Esophagus muscularis mucosa (tissue), 4 donors: ENCODE measurements at regions not wholly inside any gene's neighbourhood (a gene's known extent, or its start where the extent isn't known, plus 50 kb on each side); places are given as distances from the start of the nearest gene placed in this dataset.

Source experiments
- DNase-seq: peaks from one replicate; pipeline ENCODE4 v3.0.0-alpha.2; 2017; ENCODE audit errors: extremely low spot score
- H3K27ac ChIP-seq, 4 donors: fragments of 200-600 bp; sonication (generic); replicated peaks in 1 of 4; 1 replicate in 3 of 4; 2 replicates in 1 of 4; pipeline ENCODE4 v1.5.1; 2016 to 2019; ENCODE audit warnings: mild to moderate bottlenecking in 1 of 4
- H3K27me3 ChIP-seq, 4 donors: fragments of 200-600 bp; sonication (generic); one replicate each; pipeline versions ENCODE4 v1.5.1 to v1.6.0; 2016 to 2019
- H3K36me3 ChIP-seq, 4 donors: fragments of 200-600 bp; sonication (generic); one replicate each; pipeline ENCODE4 v1.5.1; 2016 to 2019
- H3K4me1 ChIP-seq, 4 donors: fragments of 200-600 bp; sonication (generic); one replicate each; pipeline ENCODE4 v1.5.1; 2016 to 2019
- H3K4me3 ChIP-seq, 4 donors: fragments of 200-600 bp; sonication (generic); 1 replicate in 2 of 4; 2 replicates in 2 of 4; pipeline ENCODE4 v1.5.1; 2016 to 2019; ENCODE audit warnings: mild to moderate bottlenecking in 4 of 4, moderate library complexity in 1 of 4
- H3K9me3 ChIP-seq, 4 donors: fragments of 200-600 bp; sonication (generic); 1 replicate in 3 of 4; 2 replicates in 1 of 4; pipeline ENCODE4 v1.5.1; 2016 to 2019
- CTCF ChIP-seq, 3 experiments: fragments of 200-600 bp in 2 of 3; fragments of 450-650 bp in 1 of 3; sonication (generic) in 2 of 3; IDR thresholded peaks; one replicate each; pipeline ENCODE4 v1.5.1; 2017 to 2019; ENCODE audit warnings: antibody characterized with exemption in 3 of 3, mild to moderate bottlenecking in 2 of 3, moderate library complexity in 1 of 3
- EP300 ChIP-seq: sonication (generic); formaldehyde crosslinking; IDR thresholded peaks from one replicate; pipeline ENCODE4 v1.6.1; 2017; ENCODE audit warnings: antibody characterized with exemption
- POLR2A ChIP-seq: fragments of 450-650 bp; IDR thresholded peaks from one replicate; pipeline ENCODE4 v1.6.1; 2017; ENCODE audit warnings: antibody characterized with exemption, moderate library complexity, mild to moderate bottlenecking, low read depth
- POLR2AphosphoS5 ChIP-seq, 2 donors: sonication (generic); formaldehyde crosslinking; IDR thresholded peaks; one replicate each; pipeline ENCODE4 v1.6.1; 2017; ENCODE audit warnings: antibody characterized with exemption in 2 of 2
- WGBS: methylation state at CpG from one replicate; pipeline ENCODE4 v1.1.5; 2018; 5-methylcytosine and 5-hydroxymethylcytosine counted together
- intact Hi-C: fragments of 100-400 bp; cut with DNase I; formaldehyde crosslinking; loops from one replicate; pipeline ENCODE4 v1.15.1; 2023

GRCh38 chr4:63458010-63458409, 951.2 kb downstream of the TECRL start:
- H3K4me1 ChIP-seq: no peaks in the 10 kb centered on the region
- no peak overlapping the region for H3K27ac ChIP-seq
- WGBS: 52% methylated on average over 1 of the region's 1 CpG
- no peak for DNase-seq
- intact Hi-C loops: no loop called here
- H3K36me3 ChIP-seq: no peaks in the 10 kb centered on the region
- H3K9me3 ChIP-seq: no peaks in the 10 kb centered on the region
- H3K27me3 ChIP-seq: no peaks in the 10 kb centered on the region
- TF ChIP-seq CTCF (IDR thresholded peaks at IDR 0.05) (no peak), POLR2A (no peak), EP300 (no peak), POLR2AphosphoS5 (IDR thresholded peaks at IDR 0.05) (no peak)
- no peak overlapping the region for H3K4me3 ChIP-seq

GRCh38 chr4:63440236-63440635, 969.0 kb downstream of the TECRL start:
- Histone ChIP-seq H3K4me1 (no peaks in the 10 kb centered on the region), H3K27me3 (no peaks in the 10 kb centered on the region), H3K4me3 (no peak overlapping the region), H3K36me3 (no peaks in the 10 kb centered on the region), H3K27ac (no peak overlapping the region), H3K9me3 (no peaks in the 10 kb centered on the region)
- intact Hi-C loops: no loop called here
- no peak for TF ChIP-seq POLR2A
- no peak for TF ChIP-seq CTCF (IDR thresholded peaks at IDR 0.05)
- no peak for TF ChIP-seq POLR2AphosphoS5 (IDR thresholded peaks at IDR 0.05)
- no peak for TF ChIP-seq EP300
- DNase-seq: no peak

- Histone ChIP-seq H3K4me1 (no peaks in the 10 kb centered on the region), H3K36me3 (no peaks in the 10 kb centered on the region), H3K27me3 (no peaks in the 10 kb centered on the region), H3K4me3 (no peak overlapping the region), H3K9me3 (no peaks in the 10 kb centered on the region), H3K27ac (no peak overlapping the region)
- 73% methylated on average over 1 of the region's 1 CpG for WGBS
- DNase-seq: no peak
- no peak for TF ChIP-seq EP300
- TF ChIP-seq POLR2AphosphoS5 (IDR thresholded peaks at IDR 0.05): no peak
- TF ChIP-seq CTCF (IDR thresholded peaks at IDR 0.05): no peak
- no peak for TF ChIP-seq POLR2A
- intact Hi-C loops: no loop called here
Measured at GRCh38 chr4:63430105-63430504, 979.1 kb downstream of the TECRL start.

GRCh38 chr4:63396269-63396668, 1013.0 kb downstream of the TECRL start:
- Histone ChIP-seq H3K27me3 (no peaks in the 10 kb centered on the region), H3K4me3 (no peak overlapping the region), H3K27ac (no peak overlapping the region), H3K4me1 (no peaks in the 10 kb centered on the region), H3K9me3 (peaks cover 0 to 11% (median 0%) of the 10 kb centered on the region in 4 donors), H3K36me3 (no peaks in the 10 kb centered on the region)
- no peak for DNase-seq
- TF ChIP-seq EP300: no peak
- TF ChIP-seq POLR2AphosphoS5 (IDR thresholded peaks at IDR 0.05): no peak
- no peak for TF ChIP-seq POLR2A
- no peak for TF ChIP-seq CTCF (IDR thresholded peaks at IDR 0.05)
- intact Hi-C loops: no loop called here
- WGBS: 80% methylated on average over 4 of the region's 4 CpGs

GRCh38 chr4:63393544-63393943, 1015.7 kb downstream of the TECRL start:
- TF ChIP-seq CTCF (IDR thresholded peaks at IDR 0.05): no peak
- TF ChIP-seq EP300: no peak
- TF ChIP-seq POLR2A: no peak
- TF ChIP-seq POLR2AphosphoS5 (IDR thresholded peaks at IDR 0.05): no peak
- Histone ChIP-seq H3K4me3 (no peak overlapping the region), H3K36me3 (no peaks in the 10 kb centered on the region), H3K27me3 (no peaks in the 10 kb centered on the region), H3K27ac (no peak overlapping the region), H3K9me3 (peaks cover 0 to 11% (median 0%) of the 10 kb centered on the region in 4 donors), H3K4me1 (no peaks in the 10 kb centered on the region)
- intact Hi-C loops: no loop called here
- DNase-seq: no peak
